Stimulated activated CD8-positive, alpha-beta memory T cell treated with anti-CD3 and anti-CD28 coated beads, Interleukin-4, amount 100 ng/mL, for 48 hours (primary cell): ENCODE measurements at regions not wholly inside any gene's neighbourhood (a gene's known extent, or its start where the extent isn't known, plus 50 kb on each side); places are given as distances from the start of the nearest gene placed in this dataset.

Source experiments
- DNase-seq: peaks from one replicate; pipeline ENCODE4 v3.0.0-alpha.2; 2020

DNA sequence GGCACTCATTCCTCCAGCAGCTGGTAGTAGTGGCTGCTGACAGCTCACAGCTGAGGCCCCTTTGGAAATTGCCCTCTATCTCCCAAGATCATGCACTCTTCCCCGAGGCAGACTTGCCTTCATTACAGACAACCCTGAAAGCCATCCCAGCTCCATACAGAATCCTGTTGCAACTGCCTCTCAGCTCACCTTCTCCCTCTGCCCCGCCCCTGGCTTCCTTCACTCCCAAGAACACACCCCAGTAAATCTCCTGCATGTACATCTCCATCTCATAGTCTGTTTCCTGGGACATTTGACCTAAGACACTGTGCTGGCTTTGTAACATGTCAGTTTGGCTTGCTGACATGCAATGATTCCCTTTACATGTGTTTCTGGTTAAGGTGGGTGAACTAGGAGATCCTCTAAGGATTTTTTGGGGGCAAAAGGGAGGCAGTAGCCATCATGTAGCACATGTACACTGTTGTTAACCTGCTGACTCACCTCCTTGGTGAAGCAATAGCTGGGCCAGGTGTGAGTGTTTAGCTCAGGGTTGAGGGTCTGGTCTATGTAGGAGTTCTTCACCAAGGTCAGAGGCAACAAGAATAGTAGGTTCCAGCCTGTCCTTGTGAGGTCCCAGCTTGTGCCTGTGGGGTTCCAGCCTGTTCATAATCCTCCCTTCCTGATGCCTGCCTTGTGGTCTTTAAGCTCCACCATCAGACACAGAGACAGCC is 179.6 kb downstream of the CSNK2A3 start:
- no peak for DNase-seq

DNA sequence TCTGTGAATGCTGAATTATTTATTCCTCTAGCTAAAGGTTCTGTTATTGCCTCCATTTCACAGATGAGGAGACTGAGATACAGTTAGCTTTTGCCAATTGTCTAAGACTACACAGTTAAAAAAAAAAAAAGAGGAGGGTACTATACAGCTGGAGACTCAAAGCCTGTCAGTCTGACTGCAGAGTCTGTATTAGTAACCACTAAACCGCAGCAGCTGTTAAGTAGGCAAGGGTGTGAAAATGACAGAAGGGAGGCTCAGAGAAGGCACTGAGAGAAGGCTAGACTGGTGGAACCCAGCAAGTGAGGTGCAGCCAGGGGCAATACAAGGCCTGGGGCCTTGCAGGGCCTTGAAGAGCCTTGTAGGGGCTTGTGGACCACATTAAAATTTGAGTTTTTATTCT is 181.2 kb downstream of the CSNK2A3 start:
- peak; percentile 41 for DNase-seq

DNA sequence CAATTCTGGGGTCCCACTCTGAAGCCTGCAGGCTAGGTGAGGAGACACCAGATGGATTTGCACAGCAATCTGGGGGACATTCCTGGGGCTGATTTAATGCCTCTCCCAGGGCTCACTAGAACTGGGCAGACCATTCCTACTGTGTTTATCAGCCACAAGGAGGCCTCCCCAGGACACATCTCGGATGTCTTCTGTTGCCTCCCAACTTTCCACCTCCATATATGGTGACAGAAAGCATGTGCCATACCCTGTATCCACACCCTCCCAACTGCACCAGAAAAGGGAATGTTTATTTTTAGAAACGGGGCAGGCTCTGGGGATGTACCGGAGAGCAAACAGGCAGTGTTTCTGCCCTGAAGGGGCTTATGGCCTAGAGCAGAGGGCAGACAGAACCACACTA is 181.8 kb downstream of the CSNK2A3 start:
- DNase-seq, result no peak

DNA sequence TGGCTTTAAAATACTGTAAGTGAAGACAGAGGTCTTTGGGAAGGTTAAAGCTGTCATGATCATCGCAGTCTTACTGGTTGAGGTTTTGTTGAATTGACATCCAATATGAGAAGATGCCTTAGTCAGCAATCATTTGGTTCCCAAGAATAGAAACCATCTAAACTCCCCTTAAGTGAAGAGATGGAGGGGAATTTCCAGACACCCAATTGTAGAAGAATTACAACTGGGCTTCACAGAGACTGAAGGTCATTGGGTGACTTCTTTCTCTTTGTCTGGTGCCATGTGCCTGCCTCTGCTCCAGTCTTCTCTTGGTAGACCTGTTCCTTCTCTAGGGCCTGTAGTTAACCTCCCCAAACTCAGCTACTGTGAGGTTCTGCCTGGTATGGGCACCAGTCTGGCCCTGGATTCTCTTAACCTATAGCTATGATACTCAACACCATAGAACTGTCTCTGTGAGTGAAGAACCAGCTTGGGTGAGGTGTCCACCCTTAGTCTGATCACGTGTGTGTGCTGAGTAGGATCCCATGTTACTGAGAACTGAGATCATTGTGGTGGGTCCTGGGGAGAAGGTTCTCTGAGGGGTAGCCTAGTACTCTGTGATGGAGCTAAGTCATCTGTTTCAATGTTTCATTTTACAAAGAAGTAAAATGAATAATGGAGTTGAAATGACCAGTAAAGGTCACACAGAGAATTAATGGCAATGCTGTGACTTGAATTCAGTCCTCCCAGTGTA is 182.5 kb downstream of the CSNK2A3 start:
- DNase-seq, result no peak

DNA sequence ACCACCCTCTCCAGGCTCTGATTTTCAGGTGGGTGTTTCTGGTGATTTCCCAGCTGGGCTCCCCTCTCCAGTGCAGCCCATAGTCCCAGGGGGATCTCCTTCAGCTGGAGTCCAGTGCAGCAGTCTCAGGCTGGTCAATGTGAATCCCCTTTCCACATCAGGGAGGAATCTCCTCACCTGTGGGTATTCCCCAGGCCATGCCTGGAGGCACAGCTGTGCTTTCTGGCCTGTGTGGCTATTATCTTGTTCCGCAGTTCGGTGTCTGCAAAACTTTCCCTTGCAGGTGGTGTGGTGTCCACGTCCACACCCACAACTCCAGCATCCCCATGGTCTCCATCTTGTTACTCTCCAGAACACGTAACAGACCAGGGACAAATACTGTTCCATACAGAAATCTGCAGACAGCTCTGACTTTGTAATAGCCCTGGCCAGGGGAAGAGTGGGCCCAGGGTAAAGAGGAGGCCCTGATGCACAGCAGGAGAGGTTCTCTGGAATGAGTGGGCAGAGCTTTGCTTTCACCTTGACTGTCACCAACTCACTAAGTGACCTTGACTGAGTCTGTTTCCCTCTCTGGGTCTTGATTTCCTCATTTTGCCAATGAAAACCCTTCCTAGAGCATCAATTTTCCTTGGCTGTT is 183.2 kb downstream of the CSNK2A3 start:
- no peak for DNase-seq

DNA sequence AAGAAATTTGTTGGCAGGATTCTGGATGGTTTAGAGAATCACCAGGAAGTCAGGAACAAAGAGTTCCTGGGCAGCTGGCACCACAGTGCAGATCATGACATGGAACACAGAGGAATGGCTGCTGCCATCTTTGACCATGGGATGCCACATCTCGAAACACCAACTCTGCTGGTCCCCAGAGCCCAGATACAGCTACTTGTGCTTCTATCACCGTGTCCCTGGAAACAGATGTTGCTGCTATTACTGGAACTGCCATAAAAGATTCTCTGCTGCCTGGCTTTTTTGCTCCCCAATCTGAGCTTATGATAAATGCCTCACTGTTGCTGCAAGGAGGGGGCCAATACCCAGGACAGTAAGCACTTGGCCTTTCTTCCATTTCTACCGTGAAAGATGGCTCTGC is 185.2 kb downstream of the CSNK2A3 start:
- DNase-seq, result no peak

DNA sequence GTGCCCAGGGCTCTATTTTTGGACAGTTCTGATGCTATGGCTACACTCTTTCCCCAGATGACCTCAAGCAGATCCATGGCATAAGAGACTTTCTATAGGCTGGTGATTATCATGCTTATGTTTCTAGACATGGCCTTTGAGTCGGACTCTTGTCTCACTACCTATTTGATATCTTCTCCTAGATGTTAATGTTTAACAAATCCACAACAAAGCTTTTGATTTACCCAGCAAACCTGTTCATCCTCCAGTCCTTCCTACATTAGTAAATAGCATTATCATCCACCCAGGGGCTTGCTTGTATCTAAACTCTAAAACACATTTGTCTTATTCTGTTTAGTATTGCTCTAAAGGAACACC is 188.7 kb downstream of the CSNK2A3 start:
- DNase-seq, result no peak

DNA sequence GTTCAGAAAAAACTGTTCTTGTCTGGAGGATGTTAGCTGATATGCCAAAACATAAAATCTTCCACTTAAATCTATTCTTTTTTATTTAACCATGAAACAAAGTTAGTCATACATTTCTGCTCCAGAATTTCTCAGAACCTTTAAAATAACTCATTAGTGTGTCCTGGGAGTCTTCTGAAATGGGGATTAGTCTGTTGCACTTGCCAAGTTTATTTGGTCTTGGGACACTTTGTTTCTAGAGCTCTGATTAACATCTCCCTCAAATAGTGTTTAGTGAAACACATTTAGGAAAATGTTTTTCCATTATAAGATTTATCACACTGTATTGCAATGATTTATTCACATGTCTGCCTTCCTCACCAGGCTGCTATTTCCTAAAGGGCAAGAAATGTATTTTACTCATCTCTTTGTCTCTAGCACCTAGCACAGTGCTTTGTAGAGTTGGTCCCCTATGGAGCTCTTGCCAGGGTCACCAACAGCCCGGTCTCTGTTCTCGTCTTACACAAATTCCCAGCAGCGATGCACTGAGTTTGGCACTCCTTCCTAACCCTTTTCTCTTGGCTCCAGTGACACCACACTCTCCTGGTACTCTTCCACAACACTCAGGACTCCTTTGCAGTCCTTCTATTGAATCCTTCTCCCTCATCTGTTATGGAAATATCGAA is 189.2 kb downstream of the CSNK2A3 start:
- DNase-seq, result no peak

DNA sequence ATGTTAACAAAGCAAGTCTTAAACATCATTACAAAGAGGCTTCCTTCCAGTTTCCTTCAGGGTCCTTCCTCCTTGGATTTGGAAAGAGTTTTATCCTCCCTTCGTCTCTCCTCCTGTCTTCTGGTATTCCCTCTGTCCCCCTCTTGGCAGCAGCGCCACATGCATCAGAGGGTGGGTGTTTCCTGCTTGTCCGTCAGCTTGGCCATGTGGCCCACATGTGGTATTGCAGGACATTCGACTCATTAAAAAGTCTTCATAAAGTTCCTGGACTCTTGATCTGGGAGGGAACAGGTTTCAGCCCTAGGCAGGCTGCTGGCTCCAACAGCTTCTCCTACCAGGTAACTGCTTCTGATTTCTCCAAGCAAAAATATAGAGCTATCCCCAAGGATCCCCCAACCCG is 189.8 kb downstream of the CSNK2A3 start:
- no peak for DNase-seq

DNA sequence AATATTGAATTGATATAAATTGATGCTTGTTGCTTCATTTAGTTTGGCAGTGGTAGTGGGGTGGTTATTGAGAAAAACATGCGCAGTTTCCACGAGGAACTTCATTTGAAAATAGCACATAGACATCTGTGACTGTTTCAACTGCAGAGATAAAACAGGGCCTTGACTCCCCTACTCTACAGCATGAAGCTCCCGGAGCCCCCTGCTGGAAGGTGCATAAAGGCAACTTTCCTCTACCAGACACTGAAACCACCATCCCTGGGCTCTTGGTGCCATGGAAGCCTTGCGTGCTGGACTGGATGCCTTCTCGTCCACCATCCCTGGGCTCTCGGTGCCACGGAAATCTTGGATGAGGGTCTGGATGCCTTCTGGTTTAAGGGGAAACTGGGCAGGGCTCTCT is 195.9 kb downstream of the CSNK2A3 start:
- DNase-seq, result peak; percentile 48

DNA sequence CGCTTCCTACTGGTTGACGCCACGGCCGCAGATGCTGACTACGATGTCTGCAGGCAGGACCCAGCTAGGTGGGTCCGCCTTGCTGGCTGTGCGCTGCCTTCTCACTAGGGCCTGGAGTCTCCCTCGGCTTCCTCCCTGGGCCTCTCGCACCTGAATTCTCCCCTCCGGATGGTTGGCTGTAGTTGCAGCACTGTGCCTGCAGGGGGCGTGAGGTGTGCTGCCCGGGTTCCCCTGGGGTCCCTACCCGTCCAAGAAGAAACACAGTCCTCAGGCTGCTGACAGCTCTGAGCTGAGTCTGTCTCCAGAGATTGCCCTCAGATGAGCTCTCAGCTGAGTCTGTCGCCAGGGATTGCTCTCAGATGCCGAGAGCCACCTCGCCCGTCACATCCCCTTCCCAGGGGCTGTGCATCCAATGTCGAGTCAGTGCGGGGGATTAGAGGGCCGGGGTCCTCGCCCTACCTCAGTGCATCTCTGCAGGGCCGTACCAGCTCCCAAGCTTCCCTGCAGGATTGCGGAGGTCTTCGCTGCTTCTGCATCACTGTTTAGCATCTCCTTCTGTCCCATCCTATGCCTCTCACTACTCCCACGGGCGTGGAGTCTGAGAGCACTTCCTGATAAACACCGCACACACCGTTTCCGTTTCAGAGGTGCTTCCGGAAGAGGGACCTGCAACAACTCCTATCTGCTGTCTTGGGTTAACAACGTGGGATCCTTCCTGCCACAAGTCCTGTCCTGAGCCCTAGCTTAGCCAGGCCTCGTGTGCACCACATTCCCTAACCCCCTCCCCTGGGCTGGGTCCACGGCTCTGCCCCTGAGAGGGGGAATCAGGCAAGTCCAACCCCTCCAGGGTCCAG is 196.9 kb downstream of the CSNK2A3 start:
- DNase-seq, result peak; percentile 74

DNA sequence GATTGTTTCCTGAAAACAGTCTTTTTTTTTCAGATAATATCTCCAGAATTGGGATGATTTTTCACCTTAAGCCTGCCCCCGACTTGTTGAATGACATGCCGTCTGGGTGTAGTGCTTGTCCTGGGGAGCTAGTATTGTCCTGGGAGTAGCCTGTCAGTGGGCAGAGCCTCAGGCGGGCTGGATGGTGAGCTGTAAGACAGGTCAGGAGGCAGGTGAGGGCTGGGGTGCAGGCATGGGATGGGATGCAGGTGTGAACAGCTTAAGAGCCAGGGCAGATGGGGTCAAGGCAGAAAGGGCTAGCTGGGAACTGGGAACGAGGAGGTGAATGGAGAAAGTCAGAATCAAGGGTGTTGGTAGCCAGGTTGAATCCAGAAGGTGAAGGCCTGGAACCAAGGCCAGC is 200.2 kb downstream of the CSNK2A3 start:
- DNase-seq, result no peak

DNA sequence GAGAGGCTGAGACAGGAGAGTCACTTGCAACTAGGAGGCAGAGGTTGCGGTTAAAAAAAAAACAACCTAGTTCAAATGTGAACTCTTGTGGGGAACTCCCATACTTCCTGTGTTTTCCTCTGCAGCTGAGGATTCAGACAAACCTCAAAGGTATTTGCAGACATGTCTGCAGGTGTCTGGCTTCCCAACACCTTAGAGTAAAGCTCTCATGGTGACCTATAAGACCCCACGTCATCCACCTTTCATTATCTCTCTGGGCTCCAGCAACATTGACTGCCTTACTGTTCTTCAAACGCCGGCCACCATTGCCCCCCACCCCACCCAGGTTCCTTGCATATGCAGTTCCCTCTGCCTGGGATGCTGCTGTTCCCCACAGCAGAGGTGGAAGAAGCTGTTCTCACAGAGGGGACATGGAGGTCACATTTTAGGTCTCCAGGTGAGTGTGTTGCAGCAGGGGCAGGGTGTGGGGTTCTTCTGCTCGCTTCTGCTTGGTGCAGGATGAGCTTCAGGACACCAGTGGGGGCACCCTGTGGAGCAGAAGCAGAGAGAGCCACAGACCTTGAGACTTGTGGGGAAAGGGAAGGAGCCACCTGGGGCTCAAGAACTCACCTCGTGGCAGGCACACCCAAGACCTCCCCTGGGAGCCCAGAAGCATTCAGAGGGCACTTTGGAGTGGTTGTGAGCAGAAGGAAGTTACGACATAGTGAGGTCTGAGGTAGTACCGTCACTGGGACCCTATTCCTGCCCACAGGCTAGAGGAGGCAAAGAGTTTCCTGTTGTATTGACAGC is 203.2 kb downstream of the CSNK2A3 start:
- no peak for DNase-seq

DNA sequence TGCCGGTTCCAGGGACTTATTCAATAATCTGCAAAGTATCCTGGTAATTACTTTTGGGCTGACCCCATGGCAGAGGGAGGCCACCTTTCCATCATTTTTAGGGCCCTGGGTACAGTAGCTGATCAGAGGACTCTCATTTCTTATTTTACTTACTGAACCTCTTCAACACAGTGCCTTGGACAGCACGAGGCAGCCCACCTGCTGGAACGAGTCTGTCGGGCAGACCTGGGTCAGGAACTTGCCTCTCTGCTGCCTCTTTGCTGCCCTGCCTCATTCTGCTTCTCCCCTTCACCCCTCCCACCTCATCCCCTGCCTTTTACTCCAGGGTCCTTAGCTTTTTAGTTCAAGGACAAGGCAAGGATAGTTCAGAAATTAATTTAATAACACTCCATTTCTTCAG is 204.5 kb downstream of the CSNK2A3 start:
- no peak for DNase-seq

DNA sequence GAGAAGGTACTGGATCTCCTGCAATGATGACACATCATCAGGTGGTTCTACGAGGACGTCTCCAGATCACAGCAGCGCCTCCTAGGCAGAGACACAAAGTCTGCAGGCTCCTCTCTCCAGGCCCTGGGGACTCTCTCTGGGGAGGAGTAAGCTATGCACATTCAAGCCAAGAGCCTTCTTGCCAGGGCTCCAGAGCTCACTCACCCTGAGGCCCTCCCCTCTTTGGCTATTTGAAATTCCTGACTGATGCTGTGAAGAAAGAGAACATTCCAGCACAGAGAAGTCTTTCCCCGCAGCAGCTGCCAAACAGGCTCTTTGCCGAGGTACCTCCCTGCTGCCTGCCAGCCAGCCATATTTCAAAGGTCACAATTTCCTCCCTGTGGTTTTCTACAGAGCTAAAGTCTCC is 204.9 kb downstream of the CSNK2A3 start:
- DNase-seq, result no peak

DNA sequence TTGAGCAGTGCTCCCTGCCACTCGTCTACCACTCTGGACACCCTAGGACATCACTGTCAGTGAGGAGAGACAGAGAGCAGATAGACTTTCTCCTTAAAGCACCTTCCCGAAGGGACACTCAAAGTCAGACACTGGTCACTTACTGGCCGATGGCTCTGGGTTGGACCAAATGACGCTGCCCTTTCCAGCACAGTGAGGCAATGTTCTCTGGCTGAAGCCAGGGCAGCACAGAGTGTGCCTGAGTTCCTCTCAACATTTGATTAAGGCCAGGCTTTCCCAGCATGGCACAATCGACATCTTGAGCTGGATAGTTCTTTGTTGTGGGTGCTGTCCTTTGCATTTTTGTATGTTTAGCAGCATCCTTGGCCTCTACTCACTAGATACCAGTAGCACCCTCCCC is 206.2 kb downstream of the CSNK2A3 start:
- no peak for DNase-seq

DNA sequence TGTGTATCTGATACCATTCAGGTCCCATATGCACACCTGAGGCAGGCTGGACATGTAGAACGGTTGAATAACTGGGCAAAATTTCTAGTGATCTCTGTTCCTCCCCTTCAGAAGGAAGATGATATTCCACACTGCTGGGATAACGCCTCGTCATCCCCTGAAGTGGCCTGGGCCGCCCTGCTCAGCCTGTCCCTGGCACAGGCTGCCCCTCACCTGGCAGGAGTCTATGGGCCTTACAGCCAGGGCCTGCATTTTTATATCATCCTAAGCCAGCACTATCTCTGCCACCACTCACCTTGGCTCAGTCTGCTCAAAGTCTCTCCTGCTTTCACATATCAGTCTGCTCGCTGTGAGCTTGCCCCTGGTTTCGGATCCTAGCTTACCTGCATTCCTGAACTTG is 209.2 kb downstream of the CSNK2A3 start:
- DNase-seq, result no peak

DNA sequence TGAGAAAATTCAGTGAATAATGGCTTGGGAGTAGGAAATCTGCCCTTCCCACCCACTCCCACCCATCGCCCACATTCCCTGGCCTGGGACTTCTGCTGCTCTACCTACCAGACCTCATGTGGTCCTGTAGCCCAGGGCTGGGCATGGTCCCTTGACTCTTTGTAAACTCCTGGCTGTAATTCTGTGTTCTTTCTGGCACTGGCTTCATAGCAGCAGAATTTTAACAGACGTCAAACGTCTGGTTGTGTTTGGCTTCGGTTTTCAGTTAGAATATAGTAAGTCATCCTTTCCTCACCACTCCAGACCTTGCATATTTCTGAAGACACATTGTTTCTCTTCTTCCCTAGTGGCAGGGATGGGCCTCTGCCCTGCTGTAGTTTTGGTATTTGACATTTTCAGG is 210.6 kb downstream of the CSNK2A3 start:
- no peak for DNase-seq

DNA sequence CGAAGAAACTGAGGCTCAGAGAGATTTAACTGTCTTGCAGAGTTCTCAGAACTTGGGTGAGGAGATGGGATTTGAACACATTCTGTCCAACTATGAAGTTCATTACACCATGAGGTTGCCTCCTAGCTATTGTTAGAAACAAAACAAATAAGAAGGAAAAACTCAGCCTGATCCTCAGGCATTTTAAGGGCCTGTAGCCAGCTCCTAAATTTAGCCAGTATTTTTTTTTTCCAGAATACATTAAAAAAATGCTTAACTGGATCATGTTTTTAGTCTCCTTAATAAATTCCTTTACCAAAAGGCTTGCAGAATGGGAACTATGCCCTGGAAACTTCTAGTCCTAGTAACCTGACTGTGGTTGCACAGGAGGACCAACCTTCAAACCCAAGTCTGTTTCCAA is 212.0 kb downstream of the CSNK2A3 start:
- DNase-seq, result no peak

DNA sequence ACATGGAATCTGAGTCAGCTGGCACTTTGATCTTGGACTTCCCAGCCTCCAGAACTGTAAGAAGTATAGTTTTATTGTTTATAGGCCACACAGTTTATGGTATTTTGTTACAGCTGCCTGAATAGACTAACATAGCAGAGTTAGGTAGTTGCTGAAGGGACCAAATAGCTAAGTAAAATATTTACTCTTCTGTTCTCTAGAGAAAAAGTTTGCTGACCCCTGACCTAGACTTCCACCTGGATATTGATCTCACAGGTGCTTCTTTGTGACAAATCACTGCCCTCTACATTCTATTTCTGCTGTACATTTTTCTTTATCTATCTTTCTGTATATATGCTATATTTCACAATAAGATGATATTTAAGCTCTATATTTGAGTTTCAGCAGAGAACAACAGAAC is 212.5 kb downstream of the CSNK2A3 start:
- no peak for DNase-seq

DNA sequence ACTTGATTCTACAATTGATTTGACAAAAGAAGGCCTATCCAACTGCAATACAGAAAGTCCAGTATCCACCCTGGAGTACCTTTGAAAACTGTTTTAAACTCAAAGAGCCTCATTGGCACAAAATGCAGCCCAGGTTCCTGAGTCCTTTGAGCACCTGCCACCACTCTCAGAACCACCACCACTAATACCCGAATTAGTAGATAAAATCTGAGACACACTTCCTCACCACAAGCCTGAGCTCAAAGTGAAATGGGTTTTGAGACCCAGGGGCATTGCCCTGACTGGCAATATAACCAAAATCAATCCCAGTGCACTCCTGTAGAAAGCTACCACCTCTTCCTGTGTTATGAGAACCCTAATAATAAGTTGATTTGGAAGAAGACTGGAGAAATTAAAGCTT is 215.7 kb downstream of the CSNK2A3 start:
- DNase-seq, result no peak
